Activated naive CD8-positive, alpha-beta T cell treated with anti-CD3 and anti-CD28 coated beads, Interleukin-2, amount 50 U/mL, for 24 hours (primary cell): ENCODE measurements at regions not wholly inside any gene's neighbourhood (a gene's known extent, or its start where the extent isn't known, plus 50 kb on each side); places are given as distances from the start of the nearest gene placed in this dataset.

Source experiments
- ATAC-seq: fragments of 150-1000 bp; cut with Tn5 transposase; one replicate; pipeline ENCODE4 v1.10.0; 2021
- DNase-seq: peaks from one replicate; pipeline ENCODE4 v3.0.0; 2021
- H3K27ac Mint-ChIP-seq: one replicate; pipeline ENCODE4 v1.8.0; 2021; ENCODE audit warnings: mild to moderate bottlenecking, mixed read lengths
- H3K27me3 Mint-ChIP-seq: one replicate; pipeline ENCODE4 v1.8.0; 2021; ENCODE audit warnings: mixed read lengths
- H3K36me3 Mint-ChIP-seq: one replicate; pipeline ENCODE4 v1.8.0; 2021; ENCODE audit warnings: low read depth, mixed read lengths
- H3K4me1 Mint-ChIP-seq: one replicate; pipeline ENCODE4 v1.8.0; 2021; ENCODE audit warnings: mixed read lengths
- H3K4me3 Mint-ChIP-seq: one replicate; pipeline ENCODE4 v1.8.0; 2021; ENCODE audit warnings: mild to moderate bottlenecking, moderate library complexity, mixed read lengths
- H3K9me3 Mint-ChIP-seq: one replicate; pipeline ENCODE4 v1.8.0; 2021; ENCODE audit warnings: mixed read lengths

DNA sequence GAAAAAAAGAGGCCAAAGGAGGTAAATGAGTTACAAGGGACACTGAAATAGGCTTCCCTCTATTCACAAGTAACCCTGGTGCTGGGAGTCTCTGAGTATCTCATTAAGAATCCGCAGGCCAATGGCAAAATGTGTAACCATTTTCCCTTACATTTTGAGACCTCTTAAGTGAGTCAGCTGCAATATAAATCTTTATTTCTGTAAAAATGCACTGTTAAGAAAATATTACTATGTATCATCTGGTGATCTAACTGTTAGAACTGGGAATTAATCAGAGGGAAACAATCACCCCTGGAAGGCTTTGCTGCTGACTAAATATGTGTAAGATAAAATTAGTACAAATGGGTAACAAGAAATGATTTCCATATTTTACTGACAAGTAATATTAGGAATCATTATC, 483.1 kb upstream of the CHST9 start:
- no peaks in the 10 kb centered on the region for H3K27me3 Mint-ChIP-seq
- no peaks in the 10 kb centered on the region for H3K4me1 Mint-ChIP-seq
- no peak overlapping the region for H3K27ac Mint-ChIP-seq
- DNase-seq: no peak
- no peak overlapping the region for H3K4me3 Mint-ChIP-seq
- H3K36me3 Mint-ChIP-seq: no peaks in the 10 kb centered on the region
- no peak for ATAC-seq
- no peaks in the 10 kb centered on the region for H3K9me3 Mint-ChIP-seq

DNA sequence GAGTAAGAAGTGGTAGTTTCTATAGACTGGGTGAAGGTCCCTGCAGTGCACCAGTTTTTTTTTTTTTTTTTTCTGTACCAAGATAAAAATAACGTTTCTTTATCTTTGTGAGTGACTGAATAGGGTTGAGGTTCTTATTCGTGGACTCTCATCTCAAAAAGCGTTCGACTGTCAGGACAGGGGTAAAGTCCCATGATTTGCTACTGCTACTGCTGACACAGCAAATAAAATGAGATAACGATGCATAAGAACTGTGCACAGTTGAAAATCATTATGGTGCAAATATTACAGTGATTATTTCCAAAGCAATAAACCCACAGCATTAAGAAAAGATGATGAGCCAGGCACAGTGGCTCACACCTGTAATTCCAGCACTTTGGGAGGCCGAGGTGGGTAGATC, 482.0 kb upstream of the CHST9 start:
- H3K36me3 Mint-ChIP-seq: no peaks in the 10 kb centered on the region
- DNase-seq (no peak), ATAC-seq (no peak)
- H3K9me3 Mint-ChIP-seq: peaks cover 2% of the 10 kb centered on the region
- H3K27me3 Mint-ChIP-seq: no peaks in the 10 kb centered on the region
- no peaks in the 10 kb centered on the region for H3K4me1 Mint-ChIP-seq
- no peak overlapping the region for H3K4me3 Mint-ChIP-seq
- H3K27ac Mint-ChIP-seq: no peak overlapping the region

DNA sequence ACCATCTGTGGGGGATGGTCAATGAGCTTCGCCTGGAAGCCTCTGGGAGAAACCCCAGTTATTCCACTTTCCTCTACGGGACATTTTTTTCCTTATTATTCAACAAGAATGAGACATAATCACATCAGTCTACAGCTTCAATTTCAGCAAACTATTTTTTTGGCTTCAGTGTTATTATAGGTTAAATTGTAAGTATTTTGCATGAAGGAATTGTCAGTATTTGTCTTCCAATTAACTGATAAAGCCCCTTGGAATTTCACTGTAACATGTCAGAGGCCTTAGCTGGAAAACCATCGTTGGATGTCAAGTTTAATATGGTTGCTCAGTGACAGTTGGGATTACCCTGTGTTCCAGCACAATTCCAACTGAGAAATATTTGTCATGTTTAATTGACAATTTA, 480.9 kb upstream of the CHST9 start:
- DNase-seq: no peak
- Mint-ChIP-seq H3K4me1 (no peaks in the 10 kb centered on the region), H3K4me3 (no peak overlapping the region), H3K9me3 (peaks cover 3% of the 10 kb centered on the region), H3K36me3 (no peaks in the 10 kb centered on the region), H3K27ac (no peak overlapping the region), H3K27me3 (no peaks in the 10 kb centered on the region)
- no peak for ATAC-seq

DNA sequence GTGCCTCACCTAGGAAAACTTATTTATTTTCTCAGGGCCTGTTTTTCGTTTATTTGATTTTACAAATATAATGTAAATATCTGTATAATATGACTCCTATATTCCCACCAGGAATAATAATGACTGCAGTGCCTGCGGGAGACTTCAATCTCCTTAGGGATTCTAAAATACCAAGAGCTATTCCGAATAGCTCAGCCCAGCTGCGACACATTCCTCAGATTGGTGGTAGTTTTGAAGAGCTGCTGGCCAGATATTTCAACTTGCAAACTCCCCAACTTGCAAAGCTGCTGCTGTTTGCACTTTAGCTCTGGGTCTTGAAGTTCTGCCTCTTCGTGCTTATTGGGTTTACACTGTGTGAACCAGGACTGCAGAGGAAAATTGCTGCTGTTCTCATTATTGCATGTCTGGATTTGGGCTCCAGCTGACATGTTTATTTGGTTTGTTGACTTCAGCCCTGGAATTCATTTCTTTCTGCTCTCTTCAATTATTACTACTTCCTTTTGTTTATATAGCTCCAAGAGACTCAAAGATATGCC, 480.2 kb upstream of the CHST9 start:
- Mint-ChIP-seq H3K36me3 (no peaks in the 10 kb centered on the region), H3K27me3 (no peaks in the 10 kb centered on the region), H3K9me3 (peaks cover 3% of the 10 kb centered on the region), H3K27ac (no peak overlapping the region), H3K4me1 (no peaks in the 10 kb centered on the region), H3K4me3 (no peak overlapping the region)
- ATAC-seq (no peak), DNase-seq (no peak)

DNA sequence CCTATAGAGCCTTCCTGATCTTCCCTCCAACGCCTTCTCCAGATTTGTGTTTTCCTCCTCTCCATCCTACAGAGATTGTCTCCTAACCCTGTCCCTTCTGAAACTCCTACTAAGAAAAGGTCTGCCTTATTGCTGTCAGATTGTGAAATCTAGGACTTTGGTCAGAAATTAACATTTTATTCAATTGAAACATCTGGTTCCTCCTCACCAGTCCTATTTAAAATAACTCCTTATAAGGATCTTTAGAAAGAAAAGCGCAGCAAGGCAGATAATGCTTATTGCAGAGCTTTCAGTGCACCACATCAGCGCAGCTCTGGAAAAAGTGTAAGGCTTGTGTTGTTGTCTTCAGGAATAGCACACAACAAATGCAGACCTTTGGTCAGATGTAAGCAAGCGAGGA, 477.8 kb upstream of the CHST9 start:
- no peak overlapping the region for H3K4me3 Mint-ChIP-seq

DNA sequence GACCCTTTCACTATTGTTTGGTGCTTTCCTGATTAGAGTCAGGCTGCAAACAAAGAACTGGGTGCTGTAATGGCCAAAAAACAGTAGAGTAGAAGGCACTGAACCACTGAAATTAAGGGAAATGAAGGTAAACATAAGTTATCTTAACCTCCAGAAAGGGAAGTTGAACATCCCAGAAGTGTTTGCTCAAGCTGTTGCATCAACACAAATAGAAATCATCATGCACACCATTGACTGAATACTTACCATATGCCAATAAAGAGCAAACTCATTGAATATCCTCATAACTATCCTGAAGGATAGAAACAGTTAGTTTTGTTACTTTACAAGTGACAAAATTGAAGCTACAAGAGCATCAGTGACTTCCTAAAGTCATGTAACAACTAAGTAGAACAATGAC, 477.4 kb upstream of the CHST9 start:
- peaks cover 12% of the 10 kb centered on the region for H3K9me3 Mint-ChIP-seq
- H3K4me3 Mint-ChIP-seq: no peak overlapping the region
- H3K4me1 Mint-ChIP-seq: no peaks in the 10 kb centered on the region
- H3K36me3 Mint-ChIP-seq: no peaks in the 10 kb centered on the region
- no peaks in the 10 kb centered on the region for H3K27me3 Mint-ChIP-seq
- ATAC-seq: no peak
- H3K27ac Mint-ChIP-seq: no peak overlapping the region
- DNase-seq: no peak

More for the DNA sequence above, 477.8 kb upstream of the CHST9 start:
- no peaks in the 10 kb centered on the region for H3K27me3 Mint-ChIP-seq
- no peak for DNase-seq
- no peaks in the 10 kb centered on the region for H3K36me3 Mint-ChIP-seq
- H3K4me1 Mint-ChIP-seq: no peaks in the 10 kb centered on the region
- ATAC-seq: no peak
- H3K9me3 Mint-ChIP-seq: peaks cover 12% of the 10 kb centered on the region
- no peak overlapping the region for H3K27ac Mint-ChIP-seq

DNA sequence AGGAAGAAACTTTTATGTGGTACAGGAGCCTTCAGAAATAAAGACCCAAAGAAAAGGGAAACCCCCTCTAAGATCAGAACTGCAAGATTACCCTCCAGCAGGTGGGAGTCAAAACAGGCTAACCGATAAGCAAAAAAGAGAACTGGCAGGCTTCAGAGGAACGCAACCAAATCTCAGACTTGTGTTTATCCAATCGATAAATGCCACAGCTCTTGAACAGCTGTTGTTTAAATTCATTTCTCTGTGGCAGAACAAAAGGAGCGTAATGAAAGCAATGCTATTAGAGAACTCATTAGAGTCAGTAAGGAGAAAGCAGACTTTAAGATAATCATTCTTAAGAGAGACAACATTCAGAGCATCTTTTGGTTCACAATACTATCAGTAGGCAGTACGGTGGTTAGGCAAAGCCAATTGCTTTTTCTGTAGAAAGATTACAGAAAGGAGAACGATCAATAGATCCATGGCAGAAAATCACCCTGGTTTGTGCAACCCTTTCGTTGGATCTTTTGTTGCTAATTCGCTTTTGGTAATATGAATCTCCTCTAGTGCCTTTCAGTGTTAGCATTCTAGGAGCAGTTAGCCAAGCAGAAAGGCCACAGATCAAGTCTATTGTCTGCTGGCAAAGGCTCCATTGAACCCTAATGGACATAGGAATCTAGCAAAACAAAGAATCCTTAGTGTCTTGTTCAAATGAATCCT, 476.4 kb upstream of the CHST9 start:
- Mint-ChIP-seq H3K36me3 (no peaks in the 10 kb centered on the region), H3K4me3 (no peak overlapping the region), H3K4me1 (no peaks in the 10 kb centered on the region), H3K27ac (no peak overlapping the region), H3K27me3 (no peaks in the 10 kb centered on the region), H3K9me3 (peaks cover 12% of the 10 kb centered on the region)
- no peak for DNase-seq
- ATAC-seq: no peak

DNA sequence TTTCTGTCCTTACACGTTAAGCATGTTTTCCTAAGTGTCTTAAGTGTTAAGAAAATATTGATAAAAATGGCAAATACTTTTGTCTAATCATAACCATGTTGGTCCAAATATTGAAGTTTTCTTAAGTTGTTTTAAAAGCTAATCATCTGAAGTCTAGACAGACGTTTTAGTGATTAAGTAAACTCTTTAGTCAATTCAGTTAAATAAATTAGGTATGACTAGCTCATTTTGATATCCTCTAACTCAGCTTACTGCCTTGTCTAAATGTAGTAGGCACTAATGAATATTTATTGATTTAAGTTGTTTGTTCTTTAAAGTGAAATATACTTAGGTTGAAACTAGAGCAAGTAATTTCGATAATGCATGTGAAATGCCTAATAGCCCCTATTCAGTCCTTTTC, 471.8 kb upstream of the CHST9 start:
- Mint-ChIP-seq H3K36me3 (no peaks in the 10 kb centered on the region), H3K4me3 (no peak overlapping the region), H3K27ac (no peak overlapping the region), H3K9me3 (peaks cover 9% of the 10 kb centered on the region), H3K4me1 (no peaks in the 10 kb centered on the region), H3K27me3 (no peaks in the 10 kb centered on the region)
- DNase-seq (no peak), ATAC-seq (no peak)

DNA sequence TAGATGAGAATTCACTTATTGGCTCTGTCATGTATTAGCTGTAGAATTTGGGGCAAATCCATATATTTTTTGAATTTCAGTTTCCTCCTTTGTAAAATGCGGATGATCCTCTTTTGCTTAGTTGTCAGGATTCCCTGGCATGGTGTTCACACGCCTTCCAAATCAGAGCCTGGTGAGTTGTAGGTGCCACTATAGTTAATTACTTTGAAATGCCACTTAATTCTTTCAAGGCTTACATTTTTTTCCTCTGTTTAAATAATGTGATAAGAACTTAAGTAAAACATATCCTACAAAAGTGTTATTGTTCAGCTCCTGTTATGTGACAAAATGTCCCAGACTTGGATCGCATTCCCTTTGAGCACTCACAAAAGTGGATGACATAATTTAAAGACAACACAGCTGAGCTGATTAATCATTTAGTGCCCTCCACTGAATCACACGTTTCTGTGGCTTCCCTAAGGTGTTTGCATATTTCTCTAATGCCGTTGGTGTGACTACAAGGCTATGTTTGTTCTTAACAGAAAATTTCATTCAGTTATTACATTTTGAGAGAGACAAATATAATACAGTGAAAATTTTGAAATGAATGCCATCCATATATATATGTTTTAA, 471.2 kb upstream of the CHST9 start:
- Mint-ChIP-seq H3K36me3 (no peaks in the 10 kb centered on the region), H3K4me3 (no peak overlapping the region), H3K27me3 (no peaks in the 10 kb centered on the region), H3K9me3 (peaks cover 9% of the 10 kb centered on the region), H3K4me1 (no peaks in the 10 kb centered on the region), H3K27ac (no peak overlapping the region)
- no peak for ATAC-seq
- no peak for DNase-seq

DNA sequence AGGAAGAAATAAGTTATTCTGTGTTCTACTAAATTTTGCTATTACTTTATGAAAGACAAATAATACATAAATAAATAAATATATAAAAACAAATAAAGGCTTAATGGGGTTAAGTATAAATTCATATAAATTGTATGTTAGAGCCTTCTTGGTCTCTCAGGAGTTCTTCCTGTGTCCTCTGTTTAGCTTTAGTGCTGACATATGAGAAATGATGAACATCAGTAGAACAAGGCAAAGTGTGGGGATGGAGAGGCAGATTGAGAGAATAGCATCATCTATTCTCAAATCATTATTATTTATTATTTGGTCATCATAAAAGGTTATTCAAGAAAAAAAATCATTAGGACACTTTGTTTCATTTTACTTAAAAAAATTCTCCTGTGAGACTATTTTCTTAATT, 468.1 kb upstream of the CHST9 start:
- no peaks in the 10 kb centered on the region for H3K36me3 Mint-ChIP-seq
- no peak for ATAC-seq
- no peak for DNase-seq
- H3K27me3 Mint-ChIP-seq: no peaks in the 10 kb centered on the region
- H3K27ac Mint-ChIP-seq: no peak overlapping the region
- H3K4me1 Mint-ChIP-seq: no peaks in the 10 kb centered on the region
- H3K9me3 Mint-ChIP-seq: peaks cover 4% of the 10 kb centered on the region
- no peak overlapping the region for H3K4me3 Mint-ChIP-seq

DNA sequence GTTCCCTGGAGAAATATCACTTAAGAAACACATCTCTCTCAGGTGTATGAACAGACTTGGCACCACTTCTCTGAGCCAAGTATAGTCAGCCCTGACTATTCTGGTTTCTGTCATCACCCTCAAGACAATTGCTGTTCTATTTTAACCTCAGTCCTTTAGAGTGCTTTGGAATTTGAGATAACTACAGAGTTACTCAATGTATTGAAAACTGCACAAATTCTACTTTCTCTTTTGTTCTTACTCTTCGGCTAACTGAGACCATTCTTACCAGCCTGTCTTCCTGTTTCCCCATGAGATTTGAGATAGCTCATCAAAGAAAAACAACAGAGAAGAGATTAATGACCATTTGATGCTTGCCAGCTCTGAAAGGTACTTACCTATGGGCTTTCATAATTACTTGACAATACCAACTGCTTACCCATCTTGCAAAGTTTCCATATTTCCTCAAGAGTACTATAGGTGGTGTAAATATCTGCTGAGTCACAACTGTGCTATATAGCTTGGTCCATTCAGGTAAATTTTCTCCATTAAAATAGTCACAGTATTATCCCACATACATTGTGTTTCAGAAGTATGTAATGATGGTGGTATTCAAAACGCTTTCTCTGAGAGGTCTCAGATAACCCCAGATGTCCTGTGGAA, 467.5 kb upstream of the CHST9 start:
- Mint-ChIP-seq H3K4me3 (no peak overlapping the region), H3K4me1 (no peaks in the 10 kb centered on the region)

DNA sequence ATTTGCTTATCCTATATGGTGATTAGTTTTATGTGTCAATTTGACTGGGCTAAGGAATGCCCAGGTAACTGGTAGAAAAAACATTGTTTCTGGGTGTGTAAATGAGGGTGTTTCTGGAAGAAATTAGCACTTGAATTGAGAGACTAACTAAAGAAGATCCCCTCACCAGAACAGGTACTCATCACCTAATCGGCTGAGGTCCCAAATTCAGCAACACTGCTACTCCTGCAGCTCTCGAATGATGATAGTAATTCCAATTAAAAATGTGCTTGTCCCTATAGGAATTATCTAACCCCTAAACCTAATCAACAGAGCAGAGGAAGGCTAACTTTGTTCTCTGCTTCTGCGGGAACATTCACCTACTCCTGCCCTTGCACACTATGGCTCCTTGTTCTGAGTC, 464.5 kb upstream of the CHST9 start:
- Mint-ChIP-seq H3K9me3 (peaks cover 4% of the 10 kb centered on the region), H3K27ac (no peak overlapping the region), H3K27me3 (no peaks in the 10 kb centered on the region), H3K36me3 (no peaks in the 10 kb centered on the region), H3K4me1 (no peaks in the 10 kb centered on the region), H3K4me3 (no peak overlapping the region)
- no peak for DNase-seq
- no peak for ATAC-seq

More for the DNA sequence above, 467.5 kb upstream of the CHST9 start:
- ATAC-seq (no peak), DNase-seq (no peak)
- Mint-ChIP-seq H3K9me3 (peaks cover 4% of the 10 kb centered on the region), H3K27ac (no peak overlapping the region), H3K36me3 (no peaks in the 10 kb centered on the region), H3K27me3 (no peaks in the 10 kb centered on the region)

DNA sequence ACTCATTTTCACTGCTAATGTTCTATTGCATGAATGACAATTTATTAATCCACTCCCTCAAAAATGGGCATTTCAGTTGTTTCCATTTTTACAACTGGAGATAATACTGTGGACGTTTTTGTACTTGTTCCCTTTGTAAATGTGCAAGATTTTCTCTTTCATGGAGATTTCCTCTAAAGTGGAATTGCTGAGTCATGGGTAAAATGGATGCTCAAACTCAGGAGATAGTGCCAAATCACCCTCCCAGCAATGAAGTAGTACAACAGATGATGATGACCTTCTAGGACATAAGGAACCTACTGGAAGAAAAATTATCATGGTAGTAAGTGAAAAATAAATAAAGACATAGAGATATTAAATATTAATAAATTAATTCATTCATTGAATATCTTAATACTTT, 460.8 kb upstream of the CHST9 start:
- Mint-ChIP-seq H3K27me3 (no peaks in the 10 kb centered on the region), H3K36me3 (no peaks in the 10 kb centered on the region), H3K9me3 (peaks cover 11% of the 10 kb centered on the region), H3K4me1 (no peaks in the 10 kb centered on the region), H3K4me3 (no peak overlapping the region), H3K27ac (no peak overlapping the region)
- no peak for ATAC-seq
- no peak for DNase-seq

DNA sequence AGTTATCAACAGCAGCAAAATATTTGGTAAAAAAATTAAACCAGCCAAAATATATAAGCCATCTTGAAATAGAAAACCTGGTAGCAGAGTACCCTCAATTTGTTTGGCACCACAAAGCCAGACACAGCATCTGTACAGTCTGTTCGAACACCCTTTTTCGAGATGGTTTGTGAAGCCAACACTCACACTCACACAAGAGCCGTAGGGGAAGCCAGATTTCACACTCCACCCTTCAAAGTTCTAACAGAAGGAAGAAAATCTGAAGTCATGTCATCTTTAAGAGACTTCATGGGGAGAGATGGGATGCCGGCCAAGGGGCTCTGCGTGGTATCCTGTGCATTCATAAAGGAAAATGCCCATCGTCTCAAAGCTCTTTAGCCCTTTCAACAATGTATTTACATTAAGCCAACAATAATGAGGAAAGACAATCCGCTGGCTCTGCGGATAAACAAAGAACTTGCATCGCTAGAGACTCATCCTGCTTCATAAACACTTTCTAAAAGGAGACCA, 451.5 kb upstream of the CHST9 start:
- Mint-ChIP-seq H3K27ac (no peak overlapping the region), H3K4me1 (no peaks in the 10 kb centered on the region), H3K9me3 (no peaks in the 10 kb centered on the region), H3K36me3 (no peaks in the 10 kb centered on the region), H3K4me3 (no peak overlapping the region), H3K27me3 (no peaks in the 10 kb centered on the region)
- DNase-seq (no peak), ATAC-seq (no peak)

DNA sequence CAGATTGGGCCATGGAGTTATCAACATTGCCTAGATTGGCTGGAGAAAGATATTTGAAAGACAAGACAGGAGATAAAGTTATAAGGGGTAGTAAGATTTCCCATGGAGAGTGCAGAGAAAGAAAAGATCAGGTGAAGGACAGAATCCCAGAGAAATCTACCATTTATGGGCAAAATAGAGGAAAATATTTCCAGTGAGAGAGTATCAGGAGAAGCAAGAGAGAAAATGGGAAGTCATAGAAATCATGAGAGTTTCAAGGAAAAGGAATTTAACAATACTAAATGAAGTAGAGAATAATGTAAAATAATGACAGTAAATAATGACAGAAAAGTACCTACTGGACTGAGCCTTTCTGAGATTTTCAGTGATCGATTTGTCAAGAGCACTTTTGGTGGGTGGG, 447.6 kb upstream of the CHST9 start:
- ATAC-seq (no peak), DNase-seq (no peak)
- H3K9me3 Mint-ChIP-seq: no peaks in the 10 kb centered on the region
- H3K36me3 Mint-ChIP-seq: no peaks in the 10 kb centered on the region
- H3K27me3 Mint-ChIP-seq: no peaks in the 10 kb centered on the region
- H3K27ac Mint-ChIP-seq: no peak overlapping the region
- no peak overlapping the region for H3K4me3 Mint-ChIP-seq
- H3K4me1 Mint-ChIP-seq: no peaks in the 10 kb centered on the region
